HPDE6-E6E7 (cell line): ENCODE measurements at regions not wholly inside any gene's neighbourhood (a gene's known extent, or its start where the extent isn't known, plus 50 kb on each side); places are given as distances from the start of the nearest gene placed in this dataset.
A peak's percentile ranks its signal among the peaks of the same experiment; 100 is the strongest.
"Not testable (repeated sequence)": the region's sequence is repeated elsewhere in the genome, so short reads cannot be mapped to it uniquely, and the experiment has no call there.

ENCODE experiments used
- DNase-seq: peaks from one replicate; pipeline ENCODE4 v3.0.0; 2011; ENCODE audit warnings: missing footprints; ENCODE audit errors: extremely low spot score

DNA sequence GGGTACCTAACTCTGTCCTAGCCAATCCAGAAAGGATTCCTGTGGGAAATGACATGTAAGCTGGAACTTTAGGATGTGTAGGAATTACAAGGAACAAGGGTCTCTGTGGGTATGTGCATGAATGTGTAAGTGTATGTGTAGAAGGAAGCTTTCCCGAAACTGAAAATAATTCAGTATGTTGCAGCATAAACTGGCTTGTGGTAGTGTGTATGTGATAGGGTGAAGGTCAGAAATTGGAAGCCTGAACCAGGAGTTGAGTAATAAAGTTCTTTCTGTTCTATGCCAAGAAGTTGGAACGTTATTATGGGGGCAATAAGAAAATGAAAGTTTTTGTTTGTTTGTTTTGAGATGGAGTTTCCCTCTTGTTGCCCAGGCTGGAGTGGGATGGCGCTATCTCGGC lies 323.1 kb upstream of the KITLG start:
- DNase-seq: no peak

DNA sequence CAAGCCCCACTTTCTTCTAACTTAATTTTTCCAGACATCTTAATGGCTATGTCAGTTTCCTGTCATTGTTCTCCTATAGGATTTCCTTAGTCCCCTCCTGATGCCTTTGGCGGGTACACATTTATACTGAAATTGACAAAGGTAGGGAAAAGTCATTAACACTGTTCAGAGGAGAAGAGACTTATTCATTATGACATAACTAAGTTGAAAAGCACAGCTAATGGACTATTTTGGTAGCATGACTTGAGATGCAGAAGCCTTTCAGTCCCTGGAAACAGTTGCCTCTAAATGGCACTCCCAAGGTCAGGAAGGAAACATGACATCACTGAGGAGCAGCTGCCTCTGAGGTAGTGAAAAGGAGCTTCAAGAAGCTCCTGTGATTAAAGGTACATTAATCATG lies 317.5 kb upstream of the KITLG start:
- no peak for DNase-seq

DNA sequence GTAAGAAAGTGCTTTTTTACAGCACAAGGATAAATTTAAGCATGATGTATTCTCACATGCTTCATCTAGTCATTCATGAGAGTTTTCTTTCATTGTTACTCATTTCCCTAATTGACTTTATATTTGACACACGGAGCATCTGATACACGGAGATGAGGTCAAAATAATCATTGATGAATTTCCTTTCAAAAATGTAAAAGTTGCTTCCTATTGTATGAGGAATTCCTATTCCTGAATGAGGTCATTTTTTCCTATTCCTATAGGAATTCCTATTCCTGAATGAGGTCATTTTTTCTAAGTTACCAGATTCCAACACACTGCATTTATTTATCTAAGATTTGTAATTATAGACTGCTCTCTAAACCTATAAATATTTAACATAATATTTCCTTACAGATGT lies 316.7 kb upstream of the KITLG start:
- no peak for DNase-seq

DNA sequence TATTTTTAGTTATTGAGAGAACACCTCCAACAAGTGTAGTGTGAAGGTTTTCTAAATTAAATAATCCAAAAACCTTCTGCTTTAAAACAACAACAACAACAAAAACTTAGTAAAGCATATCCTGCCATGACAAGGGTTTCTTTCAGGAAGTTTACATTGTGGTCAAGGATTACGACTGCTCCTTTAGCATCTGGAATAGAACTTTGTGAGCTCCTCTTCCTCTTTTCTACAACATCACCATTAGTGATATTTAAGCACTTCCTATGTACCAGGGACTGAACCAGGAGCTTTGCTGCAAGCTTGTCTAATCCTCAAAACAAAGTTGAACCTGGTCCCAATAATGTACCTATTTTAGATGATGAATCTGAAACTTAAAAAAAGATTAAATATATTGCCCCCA lies 315.4 kb upstream of the KITLG start:
- no peak for DNase-seq

DNA sequence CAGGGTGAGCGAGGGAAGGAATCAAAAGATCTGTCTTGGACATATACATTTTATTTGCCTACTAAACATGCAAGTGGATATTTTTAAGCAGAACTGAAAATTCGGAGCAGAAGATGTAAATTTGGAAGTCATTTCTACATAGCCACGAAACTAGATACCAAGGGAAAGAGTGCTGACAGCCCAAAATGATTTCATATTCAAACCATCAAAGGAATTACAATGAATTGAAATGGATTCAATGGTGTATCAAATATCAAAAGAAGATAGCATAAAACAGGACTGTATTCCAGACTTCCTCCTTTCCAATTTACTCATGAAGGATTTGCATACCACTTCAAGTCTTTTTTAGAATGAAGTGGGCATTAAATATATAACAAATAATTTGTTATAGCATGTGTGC lies 313.5 kb upstream of the KITLG start:
- no peak for DNase-seq

DNA sequence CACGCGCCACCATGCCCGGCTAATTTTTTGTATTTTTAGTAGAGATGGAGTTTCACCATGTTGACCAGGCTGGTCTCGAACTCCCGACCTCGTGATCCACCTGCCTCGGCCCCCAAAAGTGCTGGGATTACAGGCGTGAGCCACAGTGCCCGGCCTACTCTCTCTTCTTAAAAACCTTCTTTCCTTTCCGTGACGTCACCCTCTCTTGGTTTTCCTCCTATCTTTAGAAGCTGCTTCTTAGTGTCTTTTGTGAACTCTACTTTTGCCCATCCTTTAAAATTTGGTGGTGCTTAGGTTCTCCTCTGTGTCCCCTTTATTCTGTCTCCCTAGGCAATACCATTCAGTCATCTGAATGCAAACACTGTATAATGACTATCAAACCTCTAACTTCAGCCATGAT lies 311.2 kb upstream of the KITLG start:
- not testable (repeated sequence) for DNase-seq

DNA sequence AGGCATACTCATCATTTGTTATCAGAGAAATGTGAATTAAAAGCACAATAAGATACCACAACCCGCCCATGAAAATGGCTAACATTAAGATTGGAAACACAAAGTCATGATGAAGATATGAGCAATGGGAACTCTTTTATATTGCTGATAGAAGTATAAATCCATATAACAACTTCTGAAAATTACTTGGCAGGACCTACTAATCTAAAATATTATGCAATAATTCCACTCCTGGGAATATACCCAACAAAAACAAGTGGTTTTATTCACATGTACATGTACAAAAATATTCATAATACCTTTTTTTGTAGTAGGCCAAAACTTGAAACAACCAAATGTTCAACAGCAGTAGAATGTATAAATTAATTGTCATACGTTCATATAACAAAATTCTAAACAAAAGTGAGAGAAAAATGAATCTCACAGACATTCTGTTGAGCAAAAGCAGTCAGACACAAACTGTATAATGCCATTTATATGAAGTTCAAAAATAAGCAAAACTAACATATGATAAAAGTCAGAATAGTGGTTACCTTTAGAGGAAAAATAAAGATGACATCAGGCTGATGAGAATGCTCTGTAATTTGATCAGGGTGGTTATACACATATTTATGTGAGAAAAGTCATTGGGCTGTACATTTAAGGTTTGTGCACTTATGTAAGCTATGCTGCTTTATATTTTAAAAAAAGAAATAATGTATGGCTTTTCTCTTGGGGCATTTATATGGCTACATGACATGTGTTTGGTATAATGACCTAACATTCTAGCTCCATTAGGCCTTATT lies 309.2 kb upstream of the KITLG start:
- no peak for DNase-seq

DNA sequence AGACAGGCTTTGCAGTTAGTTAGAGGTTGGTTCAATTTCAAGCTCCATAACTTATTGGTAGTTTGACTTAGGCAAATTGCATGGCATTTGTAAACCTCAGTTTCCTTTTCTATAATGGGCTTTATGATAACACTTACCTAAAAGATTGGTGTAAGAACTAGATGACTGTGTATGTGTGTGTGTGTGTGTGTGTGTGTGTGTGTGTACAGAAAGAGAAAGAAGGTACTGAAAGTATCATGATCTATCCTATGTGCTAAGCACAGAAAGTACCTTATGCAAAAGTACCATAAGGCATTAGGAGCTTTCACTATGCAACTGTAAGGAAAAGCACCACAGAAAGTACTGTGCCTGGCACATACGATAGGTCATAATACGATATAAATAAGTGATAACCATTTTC lies 304.3 kb upstream of the KITLG start:
- no peak for DNase-seq

DNA sequence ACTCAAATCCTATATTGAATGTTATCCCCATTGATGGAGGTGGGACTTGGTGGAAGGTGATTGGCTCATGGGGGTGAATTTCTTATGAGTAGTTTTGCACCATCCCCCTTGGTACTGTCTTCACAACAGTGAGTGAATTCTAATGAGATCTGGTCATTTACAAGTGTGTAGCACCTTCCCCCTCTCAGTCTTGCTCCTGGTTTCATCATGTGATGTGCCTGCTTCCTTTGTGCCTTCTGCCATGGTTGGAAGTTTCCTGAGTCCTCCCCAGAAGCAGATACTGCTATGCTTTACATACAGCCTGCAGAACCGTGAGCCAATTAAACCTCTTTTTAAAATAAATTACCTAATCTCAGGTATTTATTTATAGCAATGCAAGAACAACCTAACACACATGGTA lies 302.4 kb upstream of the KITLG start:
- DNase-seq: no peak

DNA sequence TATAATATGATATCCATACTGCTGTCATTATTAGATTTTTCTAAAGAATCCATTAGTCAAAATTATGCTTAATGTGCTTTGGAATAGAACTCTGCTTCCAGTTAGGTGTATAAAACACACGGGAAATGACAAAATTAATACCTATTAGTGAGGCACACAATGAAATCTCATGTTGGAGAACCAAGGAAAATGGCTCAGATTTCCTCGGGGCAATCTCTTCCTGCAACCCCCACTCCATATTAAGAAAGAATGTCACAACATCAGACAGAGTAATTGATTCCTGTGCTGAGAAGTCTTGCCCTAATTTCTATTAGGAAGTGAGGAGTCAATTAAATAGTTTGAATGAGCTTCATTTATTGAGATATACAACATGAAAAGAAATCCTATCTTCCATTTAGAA lies 299.8 kb upstream of the KITLG start:
- no peak for DNase-seq

DNA sequence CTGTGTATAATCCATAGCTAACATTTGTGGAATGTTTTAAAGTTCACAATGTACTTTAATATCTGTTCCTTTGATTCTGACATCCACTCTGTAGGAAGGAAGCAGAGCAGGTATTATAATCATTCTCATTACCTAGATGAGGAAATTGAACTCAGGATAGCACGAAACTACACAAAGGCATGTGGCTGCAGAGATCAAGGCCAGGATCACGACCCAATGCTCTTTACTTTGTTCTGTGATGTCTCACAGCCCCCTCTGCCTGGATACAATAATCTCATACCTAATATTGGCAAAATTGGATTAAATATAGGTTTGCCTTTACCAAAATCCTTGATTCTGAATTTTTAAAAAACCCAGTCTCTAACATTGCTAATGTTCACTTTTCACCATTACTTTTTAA lies 298.0 kb upstream of the KITLG start:
- no peak for DNase-seq

DNA sequence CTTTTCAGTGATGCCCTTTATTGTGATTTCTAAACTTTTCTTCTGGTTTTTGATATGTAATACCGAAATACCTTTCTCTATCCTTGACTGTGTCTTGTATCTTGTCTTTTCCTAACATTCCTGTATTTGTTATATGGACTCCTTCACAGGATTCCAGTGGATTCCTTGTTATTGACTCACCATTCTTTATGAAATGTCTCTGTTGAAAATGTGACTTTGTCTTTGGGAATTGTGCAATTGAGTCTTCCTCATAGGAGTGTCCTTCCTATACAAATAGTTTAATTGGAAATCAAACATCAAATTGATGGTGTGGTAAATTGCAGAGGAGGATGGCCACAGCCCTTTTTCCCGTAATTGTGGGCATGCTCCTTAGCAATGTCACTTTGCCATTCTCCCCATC lies 296.6 kb upstream of the KITLG start:
- DNase-seq: no peak

DNA sequence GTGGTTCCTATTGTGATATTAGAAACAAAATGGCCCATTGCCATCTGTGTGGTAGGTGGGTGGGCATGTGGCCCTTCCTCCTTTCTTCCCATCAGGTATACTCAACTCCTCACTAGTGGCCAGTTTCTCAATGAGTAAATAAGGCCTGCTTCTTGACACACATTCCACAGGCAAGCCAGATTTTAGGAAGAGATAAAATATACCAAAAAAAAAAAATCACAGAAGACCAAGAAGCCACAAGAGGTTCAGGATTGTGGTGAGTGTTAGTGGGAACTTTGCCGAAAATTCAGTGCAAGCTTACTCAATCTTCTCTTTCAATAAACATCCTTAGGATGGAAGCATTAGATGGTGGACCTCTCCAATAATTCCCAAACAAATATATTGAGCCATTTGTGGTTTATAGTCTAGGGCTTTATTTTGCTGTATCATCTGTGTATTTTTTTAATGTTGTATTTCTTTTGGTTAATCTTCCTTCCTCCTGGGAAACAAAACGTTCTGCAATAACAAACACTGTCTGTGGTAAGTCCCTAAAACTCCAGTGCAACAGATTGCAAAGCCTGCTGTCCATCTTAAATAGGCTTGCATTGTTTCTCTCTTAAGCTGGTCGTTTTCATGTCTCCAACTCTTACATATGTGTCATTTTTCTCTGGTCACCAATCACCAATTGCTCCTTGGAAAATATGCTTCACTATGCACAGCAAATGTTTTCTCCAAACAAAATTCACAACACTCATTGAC lies 289.9 kb upstream of the KITLG start:
- DNase-seq: no peak

DNA sequence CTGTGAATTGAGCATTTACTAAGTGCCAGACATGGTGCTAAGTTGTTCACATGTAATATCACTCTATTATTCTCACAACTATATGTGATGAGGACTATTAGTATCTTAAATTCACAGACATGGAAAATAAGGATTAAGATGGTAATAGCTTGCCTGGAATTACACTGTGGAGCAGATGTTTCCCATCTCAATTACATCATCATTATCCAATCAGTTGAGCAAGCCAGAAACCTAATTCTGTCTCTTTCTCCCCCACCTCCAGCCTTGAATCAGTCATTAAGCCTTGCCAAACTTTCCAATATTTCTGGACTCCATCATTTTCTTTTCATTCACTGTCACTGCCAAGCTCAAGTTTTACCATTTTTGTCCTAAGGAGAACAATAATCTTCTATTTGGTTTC lies 287.8 kb upstream of the KITLG start:
- DNase-seq: no peak

DNA sequence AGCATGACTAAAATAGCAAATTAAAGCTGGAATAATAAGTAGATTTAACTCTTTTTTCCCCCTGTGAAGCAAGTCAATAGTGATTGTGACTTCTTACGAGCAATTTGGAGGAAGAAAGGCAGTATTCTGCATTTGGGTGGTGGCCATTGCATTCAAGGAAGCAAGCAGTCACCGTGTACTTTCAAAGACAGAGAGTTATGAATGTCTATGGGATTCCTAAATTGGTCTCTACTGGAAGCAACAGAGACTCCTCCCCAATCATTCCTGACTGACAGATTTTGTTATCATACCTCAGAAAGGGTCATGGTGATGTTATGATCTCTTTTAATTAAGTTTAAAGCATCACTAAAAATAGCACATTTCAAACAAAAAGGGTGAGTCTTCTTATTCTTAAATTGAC lies 287.2 kb upstream of the KITLG start:
- no peak for DNase-seq

DNA sequence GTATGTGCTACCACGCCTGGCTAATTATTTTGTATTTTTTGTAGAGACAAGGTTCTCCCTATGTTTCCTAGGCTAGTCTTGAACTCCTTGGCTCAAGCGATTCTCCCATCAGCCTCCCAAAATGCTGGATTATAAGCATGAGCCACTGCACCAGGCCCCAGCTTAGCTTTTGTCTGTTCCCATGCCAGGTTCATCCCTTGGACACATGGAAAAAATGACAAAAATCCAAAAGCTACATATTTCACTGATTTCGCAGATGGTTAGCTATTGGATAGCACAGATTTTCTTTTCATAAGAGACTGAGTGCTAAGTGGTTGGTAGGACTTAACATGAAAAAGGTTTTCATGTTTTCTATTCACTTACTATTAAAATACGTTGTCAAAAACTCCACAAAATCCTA lies 286.6 kb upstream of the KITLG start:
- no peak for DNase-seq

DNA sequence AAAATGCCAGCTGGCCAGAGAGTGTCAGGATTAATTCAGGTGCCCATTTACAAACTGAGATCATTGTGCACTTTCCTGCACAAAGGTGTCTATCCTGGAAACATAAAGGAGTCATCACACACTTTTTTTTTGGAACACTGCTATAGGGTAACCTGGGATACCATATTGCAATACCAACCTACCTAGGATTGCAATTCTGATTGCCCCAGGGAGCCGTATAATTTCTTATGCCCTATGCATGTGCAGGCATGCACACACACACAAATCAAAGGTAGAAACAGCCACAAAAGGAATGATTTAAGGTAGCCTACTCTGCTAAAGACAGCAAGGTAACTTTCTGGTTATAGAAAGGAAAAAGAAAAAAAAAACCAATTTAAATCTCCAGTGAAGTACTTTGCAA lies 285.3 kb upstream of the KITLG start:
- peak; percentile 22 for DNase-seq

DNA sequence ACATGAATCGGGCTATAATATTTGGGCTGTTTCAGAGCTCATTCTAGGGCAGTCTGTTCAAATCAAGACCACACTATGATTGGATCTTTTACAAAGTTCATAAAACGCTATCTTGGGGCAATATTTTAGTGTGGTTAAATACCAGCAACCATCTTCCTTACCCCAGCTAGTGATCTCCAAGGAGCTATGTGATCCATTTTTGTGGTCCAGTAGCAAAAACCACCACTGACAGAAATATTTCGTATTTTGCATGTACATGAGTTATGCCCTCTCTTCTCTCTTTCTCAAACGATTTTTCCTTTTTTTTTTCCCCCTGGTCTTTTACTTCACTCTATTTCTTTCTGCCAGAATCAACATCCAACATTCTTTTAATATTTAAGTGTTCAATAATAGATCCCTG lies 280.6 kb upstream of the KITLG start:
- DNase-seq: no peak

DNA sequence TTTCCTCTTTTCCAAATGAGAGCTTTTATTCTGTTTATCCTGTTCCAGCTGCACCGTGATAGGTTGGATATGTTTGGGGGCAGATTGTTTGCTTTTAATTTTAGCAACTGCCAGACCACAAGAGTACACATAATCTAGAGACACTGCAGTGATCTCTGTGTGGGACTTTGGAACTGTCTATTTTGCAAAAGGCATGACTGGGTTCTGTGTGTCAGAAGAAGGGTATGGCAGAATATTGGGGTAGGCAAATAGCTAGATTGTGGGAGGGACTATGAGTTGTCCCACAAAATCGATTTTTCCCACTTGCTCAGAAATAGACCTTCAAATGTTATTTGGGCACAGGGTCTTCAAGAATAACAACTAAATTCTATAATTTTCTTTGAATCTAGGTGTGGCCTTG lies 275.9 kb upstream of the KITLG start:
- DNase-seq: no peak

DNA sequence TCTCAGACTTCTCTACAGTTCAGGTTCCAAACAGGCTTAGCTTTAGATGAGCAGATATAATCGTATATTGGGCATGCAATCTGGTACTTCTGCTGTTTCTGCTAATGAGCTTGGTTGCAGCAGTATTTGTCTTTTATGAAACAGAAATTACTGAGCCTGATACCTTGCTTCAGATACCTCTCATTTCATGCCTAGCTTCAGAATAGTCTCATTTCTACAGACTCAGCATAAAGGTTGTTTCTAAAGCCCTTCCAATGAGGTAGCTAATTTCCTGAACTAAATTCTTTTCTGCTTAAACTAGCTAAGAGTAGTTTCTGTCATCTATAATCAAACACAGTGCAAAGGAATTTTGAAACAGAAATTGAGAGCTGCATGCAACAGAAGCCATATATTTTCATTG lies 275.0 kb upstream of the KITLG start:
- DNase-seq: no peak

DNA sequence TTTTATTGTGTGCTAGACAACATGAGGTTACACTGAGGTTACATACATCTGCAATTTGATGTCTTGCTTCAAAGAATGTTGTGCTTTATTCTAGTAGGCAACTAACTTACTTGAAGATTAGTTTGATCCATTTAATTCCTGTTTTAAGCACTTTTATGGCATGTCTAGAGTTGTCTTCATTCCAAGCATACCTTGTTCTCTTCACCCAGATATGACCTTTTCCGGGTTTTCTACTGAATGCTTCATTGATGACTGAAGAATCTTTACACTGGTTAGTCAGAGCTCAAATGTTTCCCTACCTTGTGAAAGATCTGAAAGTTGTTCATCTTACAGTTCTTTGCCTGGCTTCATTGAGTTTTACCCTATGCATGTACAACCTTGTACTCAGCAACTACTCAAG lies 274.0 kb upstream of the KITLG start:
- DNase-seq: peak; percentile 75

DNA sequence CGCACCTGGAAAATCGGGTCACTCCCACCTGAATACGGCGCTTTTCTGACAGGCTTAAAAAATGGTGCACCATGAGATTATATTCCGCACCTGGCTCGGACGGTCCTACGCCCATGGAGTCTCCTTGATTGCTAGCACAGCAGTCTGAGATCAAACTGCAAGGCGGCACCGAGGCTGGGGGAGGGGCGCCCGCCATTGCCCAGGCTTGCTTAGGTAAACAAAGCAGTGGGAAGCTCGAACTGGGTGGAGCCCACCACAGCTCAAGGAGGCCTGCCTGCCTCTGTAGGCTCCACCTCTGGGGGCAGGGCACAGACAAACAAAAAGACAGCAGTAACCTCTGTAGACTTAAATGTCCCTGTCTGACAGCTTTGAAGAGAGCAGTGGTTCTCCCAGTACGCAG lies 267.0 kb upstream of the KITLG start:
- not testable (repeated sequence) for DNase-seq

DNA sequence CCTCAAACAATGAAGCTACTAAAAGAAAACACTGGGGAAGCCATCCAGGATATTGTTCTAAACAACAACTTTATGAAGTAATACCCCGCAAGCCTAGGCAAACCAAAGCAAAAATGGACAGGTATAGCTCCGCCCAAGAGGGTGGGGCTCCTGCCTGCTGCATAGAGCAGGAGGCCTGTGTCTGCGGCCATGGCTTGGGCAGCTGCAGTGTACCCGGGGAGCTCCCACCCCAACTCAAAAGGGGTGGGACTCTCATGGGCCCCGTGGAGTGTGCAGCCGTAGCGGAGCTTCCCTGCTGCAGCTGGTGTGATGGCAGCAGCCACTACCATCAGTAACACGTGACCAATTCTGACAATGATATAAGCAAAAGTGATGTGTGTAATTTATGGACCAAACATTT lies 264.2 kb upstream of the KITLG start:
- no peak for DNase-seq

DNA sequence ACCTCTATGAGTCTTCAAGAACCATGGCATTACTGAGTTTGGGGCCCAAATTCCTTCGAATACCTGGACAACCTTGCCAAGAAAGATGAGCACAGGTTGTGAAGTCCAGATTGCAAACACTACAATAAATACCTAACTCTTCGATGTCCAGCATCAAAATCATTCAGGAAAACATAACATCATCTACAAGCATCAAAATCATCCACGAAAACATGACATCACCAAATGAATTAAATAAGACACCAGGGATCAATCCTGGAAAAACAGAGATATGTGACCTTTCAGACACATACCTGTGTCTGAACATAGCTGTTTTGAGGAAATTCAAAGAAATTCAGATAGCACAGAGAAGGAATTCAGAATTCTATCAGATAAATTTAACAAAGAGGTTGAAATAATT lies 262.0 kb upstream of the KITLG start:
- DNase-seq: no peak
